HFFc6 (cell line): ENCODE measurements at regions not wholly inside any gene's neighbourhood (a gene's known extent, or its start where the extent isn't known, plus 50 kb on each side); places are given as distances from the start of the nearest gene placed in this dataset.

ENCODE experiments used
- DNase-seq: peaks from one replicate; pipeline ENCODE4 v3.0.0-alpha.2; 2018
- H3K27ac Mint-ChIP-seq: 2 replicates; pipeline ENCODE4 v1.8.0; 2020; ENCODE audit warnings: mild to moderate bottlenecking, mixed read lengths
- H3K27me3 Mint-ChIP-seq: 2 replicates; pipeline ENCODE4 v1.8.0; 2021; ENCODE audit warnings: mild to moderate bottlenecking, moderate library complexity, mixed read lengths; ENCODE audit not compliant: insufficient read depth
- H3K36me3 Mint-ChIP-seq: 2 replicates; pipeline ENCODE4 v1.8.0; 2021; ENCODE audit warnings: low read depth, mixed read lengths
- H3K4me1 Mint-ChIP-seq: 2 replicates; pipeline ENCODE4 v1.8.0; 2020; ENCODE audit warnings: low read depth, mixed read lengths
- H3K4me3 Mint-ChIP-seq: 2 replicates; pipeline ENCODE4 v1.8.0; 2020; ENCODE audit warnings: mild to moderate bottlenecking, moderate library complexity, mixed read lengths
- H3K9me3 Mint-ChIP-seq: 2 replicates; pipeline ENCODE4 v1.8.0; 2020; ENCODE audit warnings: mild to moderate bottlenecking, mixed read lengths
- TF ChIP-seq, protein P1 (sequence below): fragments of 200-600 bp; sonication (generic); IDR thresholded peaks from 2 replicates; pipeline ENCODE4 v1.5.0; 2021; ENCODE audit warnings: antibody characterized with exemption, mild to moderate bottlenecking

DNA sequence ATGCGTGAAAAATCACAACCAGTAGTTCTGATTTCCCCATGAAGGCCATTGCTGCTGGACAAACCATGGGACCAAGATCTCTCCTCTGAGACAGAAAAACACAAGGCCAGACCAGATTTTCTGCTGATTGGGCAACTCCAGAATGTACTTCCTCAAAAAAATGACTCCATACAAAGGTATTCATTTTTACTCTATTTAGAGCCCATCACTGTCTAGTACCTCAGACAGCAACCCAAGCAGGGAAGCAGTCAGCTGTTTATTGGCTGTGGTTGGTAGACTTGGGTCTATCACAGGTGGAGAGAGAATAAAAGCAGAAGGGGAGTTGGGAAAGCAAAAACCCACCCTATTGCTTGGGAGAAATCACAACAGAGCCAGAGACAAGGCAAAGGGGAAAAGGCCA, 219.9 kb downstream of the PIK3C3 start:
- DNase-seq: peak; percentile 8
- H3K4me1 Mint-ChIP-seq: no peaks in the 10 kb centered on the region
- H3K36me3 Mint-ChIP-seq: no peaks in the 10 kb centered on the region
- TF ChIP-seq, protein P1, sequence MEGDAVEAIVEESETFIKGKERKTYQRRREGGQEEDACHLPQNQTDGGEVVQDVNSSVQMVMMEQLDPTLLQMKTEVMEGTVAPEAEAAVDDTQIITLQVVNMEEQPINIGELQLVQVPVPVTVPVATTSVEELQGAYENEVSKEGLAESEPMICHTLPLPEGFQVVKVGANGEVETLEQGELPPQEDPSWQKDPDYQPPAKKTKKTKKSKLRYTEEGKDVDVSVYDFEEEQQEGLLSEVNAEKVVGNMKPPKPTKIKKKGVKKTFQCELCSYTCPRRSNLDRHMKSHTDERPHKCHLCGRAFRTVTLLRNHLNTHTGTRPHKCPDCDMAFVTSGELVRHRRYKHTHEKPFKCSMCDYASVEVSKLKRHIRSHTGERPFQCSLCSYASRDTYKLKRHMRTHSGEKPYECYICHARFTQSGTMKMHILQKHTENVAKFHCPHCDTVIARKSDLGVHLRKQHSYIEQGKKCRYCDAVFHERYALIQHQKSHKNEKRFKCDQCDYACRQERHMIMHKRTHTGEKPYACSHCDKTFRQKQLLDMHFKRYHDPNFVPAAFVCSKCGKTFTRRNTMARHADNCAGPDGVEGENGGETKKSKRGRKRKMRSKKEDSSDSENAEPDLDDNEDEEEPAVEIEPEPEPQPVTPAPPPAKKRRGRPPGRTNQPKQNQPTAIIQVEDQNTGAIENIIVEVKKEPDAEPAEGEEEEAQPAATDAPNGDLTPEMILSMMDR: no peak
- peaks cover 5% of the 10 kb centered on the region for H3K27me3 Mint-ChIP-seq
- no peak overlapping the region for H3K4me3 Mint-ChIP-seq
- H3K9me3 Mint-ChIP-seq: no peaks in the 10 kb centered on the region
- H3K27ac Mint-ChIP-seq: no peak overlapping the region

DNA sequence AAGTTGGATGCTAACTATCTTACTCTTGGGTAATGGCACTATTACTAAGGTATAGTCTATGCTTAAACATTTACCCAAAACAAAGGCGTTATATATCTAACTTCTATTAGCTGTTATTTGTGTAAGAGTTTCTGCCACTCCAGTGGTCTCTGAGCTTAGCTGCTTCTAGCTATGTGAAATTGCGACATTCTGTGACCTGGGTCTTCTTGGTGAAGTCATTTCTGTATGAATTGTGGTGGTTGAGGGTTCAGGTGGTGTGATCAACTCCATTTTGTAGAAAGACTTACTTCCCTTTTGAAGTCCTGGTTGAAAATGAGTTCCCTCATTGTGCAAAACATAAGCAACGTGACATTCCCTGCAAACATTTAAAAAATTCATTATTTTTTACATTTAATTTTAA, 221.6 kb downstream of the PIK3C3 start:
- Mint-ChIP-seq H3K9me3 (no peaks in the 10 kb centered on the region), H3K4me3 (no peak overlapping the region), H3K27ac (no peak overlapping the region), H3K36me3 (no peaks in the 10 kb centered on the region), H3K4me1 (peaks cover 2% of the 10 kb centered on the region), H3K27me3 (peaks cover 5% of the 10 kb centered on the region)
- TF ChIP-seq, protein P1: no peak
- no peak for DNase-seq

DNA sequence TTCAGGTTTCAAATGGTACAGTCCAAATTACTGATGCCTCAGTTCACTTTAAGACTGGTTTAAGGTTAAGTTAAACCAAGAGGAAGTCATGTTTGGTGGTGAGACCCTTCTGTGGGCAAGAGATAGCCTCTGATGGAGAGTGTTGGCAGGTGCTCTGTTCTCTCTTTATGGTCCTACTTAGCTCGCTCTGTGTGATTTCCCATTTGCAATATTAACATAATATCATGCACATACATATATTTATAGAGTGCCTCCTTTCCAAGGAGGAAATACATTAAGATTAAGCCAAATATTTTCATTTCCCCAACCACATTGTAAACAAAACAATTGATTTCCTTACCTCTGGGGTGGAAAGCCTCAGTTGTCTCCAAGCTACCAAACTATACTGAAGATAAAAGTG, 222.4 kb downstream of the PIK3C3 start:
- H3K9me3 Mint-ChIP-seq: no peaks in the 10 kb centered on the region
- TF ChIP-seq, protein P1: no peak
- H3K4me3 Mint-ChIP-seq: no peak overlapping the region
- no peak for DNase-seq
- H3K27me3 Mint-ChIP-seq: peaks cover 3% of the 10 kb centered on the region
- H3K36me3 Mint-ChIP-seq: no peaks in the 10 kb centered on the region
- H3K4me1 Mint-ChIP-seq: peaks cover 10% of the 10 kb centered on the region
- no peak overlapping the region for H3K27ac Mint-ChIP-seq

DNA sequence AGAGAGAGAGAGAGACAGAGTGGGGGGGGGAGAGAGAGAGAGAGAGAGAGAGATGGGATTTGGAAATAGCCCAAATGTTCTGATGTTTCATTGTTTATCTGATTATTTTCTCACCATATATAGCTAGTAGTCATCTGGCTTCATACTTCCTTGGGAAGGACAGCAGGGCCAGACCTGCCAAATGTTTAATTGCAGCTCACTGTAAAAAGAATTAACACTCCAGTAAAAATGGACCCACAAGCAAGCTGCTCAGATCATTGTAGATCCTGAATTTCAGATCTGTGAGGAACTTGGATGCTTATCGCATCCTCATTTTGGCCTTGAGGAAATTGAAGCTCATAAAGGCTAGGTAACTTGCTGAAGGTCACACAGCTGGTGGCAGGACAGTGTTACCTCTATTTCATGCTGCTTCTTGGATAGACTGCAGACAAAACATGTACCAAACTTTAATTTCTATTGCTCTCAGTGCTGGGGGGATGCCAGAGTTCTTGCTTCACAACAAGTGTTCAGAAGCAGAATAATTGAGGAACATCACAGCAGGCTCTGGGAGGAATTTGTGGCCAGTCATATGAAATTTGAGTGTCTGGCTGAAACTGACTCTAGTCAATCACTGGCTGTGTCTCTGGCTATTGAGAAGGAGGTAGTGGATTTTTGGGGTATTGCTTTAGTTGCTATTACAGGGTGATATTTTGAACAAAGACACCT, 223.5 kb downstream of the PIK3C3 start:
- Mint-ChIP-seq H3K4me1 (peaks cover 21% of the 10 kb centered on the region), H3K27ac (no peak overlapping the region), H3K36me3 (no peaks in the 10 kb centered on the region), H3K9me3 (no peaks in the 10 kb centered on the region), H3K4me3 (no peak overlapping the region), H3K27me3 (peaks cover 2% of the 10 kb centered on the region)
- DNase-seq: no peak
- TF ChIP-seq, protein P1: no peak

DNA sequence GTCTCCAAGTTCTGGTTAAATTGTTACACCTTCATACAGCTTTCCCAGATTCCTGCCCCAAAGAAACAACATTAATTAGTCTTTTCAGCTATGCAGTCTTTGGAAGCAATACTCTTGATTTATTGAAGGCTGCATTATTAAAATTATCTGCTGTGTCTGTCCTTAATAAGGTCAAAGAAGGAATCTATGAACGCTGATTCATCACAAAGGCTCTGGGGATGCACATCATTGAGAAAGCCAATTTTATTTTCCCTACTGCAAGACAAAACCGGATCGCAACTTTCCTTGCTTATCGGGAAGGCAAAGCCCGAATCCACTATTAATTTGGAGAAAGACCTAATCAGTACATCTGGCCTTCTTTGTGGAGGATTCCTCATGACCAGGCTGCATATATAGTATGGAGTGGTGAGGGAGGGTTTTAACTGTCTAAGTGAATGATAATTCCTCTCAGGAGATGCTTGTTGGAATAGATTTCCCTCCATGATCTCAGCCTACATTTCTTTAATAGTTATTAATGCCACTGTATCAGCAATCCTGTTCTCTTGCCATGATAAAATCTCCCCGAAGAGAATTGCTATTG, 224.6 kb downstream of the PIK3C3 start:
- Mint-ChIP-seq H3K4me1 (peaks cover 31% of the 10 kb centered on the region), H3K36me3 (peaks cover 4% of the 10 kb centered on the region; the same call in 1 of the 2 replicates), H3K27ac (no peak overlapping the region), H3K9me3 (no peaks in the 10 kb centered on the region), H3K4me3 (no peak overlapping the region), H3K27me3 (peaks cover 2% of the 10 kb centered on the region)
- TF ChIP-seq, protein P1: no peak
- DNase-seq: no peak
